Dermis blood vessel endothelial cell (primary cell): ENCODE measurements at regions not wholly inside any gene's neighbourhood (a gene's known extent, or its start where the extent isn't known, plus 50 kb on each side); places are given as distances from the start of the nearest gene placed in this dataset.
"Not testable (repeated sequence)": the region's sequence is repeated elsewhere in the genome, so short reads cannot be mapped to it uniquely, and the experiment has no call there.

Experiments used
- DNase-seq: peaks from one replicate; pipeline ENCODE4 v3.0.0; 2010

DNA sequence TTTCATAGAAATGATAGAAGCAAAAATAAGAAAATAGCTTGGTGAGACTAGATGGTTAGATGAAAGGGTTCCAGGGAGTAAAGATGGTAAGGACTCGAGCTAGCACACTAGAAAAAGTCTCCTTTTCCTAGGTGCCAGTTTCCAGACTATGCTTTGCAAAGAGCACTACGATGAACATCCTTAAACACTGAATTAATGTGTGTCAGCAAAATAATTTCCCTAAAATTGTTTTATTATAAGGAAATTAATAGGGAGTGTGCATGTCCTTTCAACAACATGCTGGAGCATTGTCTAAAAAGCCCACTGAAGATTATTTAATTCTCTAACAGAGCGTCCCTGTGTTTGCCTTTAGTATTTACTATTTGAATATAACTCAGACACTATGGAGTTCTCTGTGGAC, 107.4 kb upstream of the NDUFV2 start:
- no peak for DNase-seq

DNA sequence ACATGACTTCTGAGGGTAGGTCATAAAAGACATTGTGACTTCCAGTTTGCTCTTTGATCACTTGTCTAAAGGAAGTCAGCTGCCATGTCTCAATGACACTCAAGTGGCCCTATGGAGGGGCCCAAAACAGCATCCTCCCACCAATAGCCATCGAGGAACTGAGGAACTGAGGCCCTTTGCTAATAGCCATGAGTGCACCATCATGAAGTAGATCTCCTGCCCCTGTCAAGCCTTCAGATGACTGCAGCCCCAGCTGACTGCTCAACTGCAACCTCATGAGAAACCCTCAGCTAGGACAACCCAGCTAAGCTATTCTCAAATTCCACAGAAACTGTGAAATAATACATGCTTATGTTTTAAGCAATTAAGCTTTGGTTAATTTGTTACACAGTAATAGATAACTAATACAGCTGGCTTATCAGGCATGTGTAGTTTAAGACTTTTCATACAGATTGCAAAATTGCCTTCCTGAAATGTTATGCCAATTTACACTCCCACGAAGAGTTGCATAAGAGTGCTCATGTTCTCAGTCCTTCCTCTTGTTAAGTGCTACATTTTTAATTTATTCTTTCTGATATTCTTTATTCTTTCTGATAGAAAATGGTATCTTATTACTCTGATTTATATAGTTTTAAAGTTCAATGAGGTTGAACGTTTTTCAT, 105.6 kb upstream of the NDUFV2 start:
- no peak for DNase-seq

DNA sequence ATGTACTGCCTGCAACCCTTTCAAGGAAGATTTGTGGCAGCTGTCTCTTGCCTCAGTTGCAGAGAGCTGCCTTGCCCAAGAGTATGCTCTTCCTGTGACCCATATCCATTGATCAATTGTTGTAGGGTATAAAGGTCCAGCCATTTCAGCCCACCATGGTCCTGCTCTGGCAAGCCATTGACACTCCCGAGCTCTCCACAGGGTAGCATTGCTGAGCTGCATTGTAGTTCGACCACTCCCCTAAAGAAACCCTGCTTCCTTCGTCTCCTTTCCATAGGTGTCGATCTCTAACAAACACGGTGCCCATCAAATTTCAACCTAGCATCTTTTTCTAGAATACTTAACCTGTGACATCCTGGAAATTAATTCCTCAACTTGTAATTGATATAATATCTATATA, 104.9 kb upstream of the NDUFV2 start:
- DNase-seq: no peak

DNA sequence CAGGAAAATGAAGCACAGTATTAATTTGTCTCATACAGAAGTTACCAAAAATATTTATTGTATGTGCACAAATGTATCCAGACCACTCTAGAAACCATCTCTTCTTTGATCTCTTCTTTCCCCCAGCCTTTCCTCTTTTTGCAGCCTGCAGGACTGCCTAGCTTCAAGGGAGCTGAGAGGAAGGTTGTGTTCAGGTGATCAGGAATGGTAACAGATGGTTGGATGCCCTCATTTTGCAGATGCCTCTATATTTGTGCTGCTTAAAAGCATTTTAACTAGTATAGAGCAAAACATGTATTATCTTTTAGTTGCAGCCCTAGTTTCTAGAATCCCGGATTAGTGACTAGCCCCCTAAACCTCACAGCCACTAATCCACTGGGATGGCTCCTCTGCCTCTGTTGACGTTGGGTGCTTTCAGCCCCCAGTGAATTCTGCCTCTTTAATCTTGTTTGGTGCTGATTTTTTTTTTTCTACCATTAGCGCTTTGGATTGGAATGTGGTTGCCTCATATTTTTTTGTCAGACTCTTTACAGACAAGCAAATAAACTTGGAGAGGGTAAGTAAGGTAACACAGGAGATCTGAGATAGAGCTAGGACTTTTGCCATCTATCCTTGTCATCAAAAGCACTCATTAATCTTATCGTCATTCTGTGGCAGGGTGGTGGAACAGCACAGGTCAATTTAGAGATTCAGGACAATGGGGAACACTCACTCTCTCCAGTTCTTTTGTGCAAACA, 103.8 kb upstream of the NDUFV2 start:
- no peak for DNase-seq

DNA sequence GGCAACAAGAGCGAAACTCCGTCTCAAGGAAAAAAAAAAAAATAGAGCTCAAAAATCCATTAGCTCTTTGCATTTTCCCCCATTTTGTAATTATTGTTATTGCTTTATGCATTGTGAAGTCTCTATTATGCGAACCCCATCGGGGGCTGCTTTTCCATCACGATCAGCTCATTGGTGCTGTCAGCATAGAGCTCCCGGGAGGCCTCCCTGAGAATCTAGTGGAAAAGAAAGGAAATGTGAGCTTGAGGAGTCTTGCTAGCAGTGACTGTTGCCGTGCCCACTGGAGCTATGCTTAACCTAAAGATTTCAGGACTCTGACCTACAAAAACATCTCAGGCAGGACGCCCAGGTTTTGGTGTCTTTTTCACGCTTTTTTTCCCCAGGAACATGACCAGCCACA, 102.6 kb upstream of the NDUFV2 start:
- no peak for DNase-seq

DNA sequence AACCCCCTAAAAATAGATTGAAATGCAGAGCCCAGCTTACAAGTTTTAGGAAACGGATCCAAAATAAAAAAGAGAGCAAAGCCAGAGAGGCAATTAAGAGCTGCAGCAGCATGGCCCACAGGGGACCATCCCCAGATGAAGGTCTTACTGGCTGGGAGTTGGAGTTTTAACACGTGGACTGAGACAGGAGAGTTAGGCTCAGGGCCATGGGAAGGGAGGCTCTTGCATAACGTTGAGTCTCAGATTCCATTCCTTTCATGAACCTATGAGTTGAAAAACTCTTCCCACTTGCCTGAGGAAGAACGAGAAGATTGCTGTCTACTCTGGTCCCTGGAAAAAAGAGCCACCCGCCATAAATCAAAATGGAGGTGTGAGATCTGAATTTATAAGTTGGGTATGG, 101.8 kb upstream of the NDUFV2 start:
- DNase-seq: no peak

DNA sequence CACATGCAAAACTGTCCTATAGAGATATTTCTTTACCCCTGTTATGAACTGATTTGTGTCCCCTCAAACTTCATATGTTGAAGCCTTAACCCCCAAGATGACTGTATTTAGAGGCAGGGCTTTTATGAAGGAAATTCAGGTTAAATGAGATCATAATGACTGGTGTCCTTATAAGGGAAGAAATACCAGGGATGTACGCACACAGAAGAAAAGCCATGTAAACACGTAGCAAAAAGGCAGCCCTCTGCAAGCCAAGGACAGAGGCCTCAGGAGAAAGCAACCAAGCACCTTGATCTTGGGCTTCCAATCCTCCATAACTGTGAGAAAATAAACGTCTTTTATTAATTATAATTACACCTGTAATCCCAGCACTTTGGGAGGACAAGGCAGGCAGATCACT, 101.3 kb upstream of the NDUFV2 start:
- DNase-seq: no peak

DNA sequence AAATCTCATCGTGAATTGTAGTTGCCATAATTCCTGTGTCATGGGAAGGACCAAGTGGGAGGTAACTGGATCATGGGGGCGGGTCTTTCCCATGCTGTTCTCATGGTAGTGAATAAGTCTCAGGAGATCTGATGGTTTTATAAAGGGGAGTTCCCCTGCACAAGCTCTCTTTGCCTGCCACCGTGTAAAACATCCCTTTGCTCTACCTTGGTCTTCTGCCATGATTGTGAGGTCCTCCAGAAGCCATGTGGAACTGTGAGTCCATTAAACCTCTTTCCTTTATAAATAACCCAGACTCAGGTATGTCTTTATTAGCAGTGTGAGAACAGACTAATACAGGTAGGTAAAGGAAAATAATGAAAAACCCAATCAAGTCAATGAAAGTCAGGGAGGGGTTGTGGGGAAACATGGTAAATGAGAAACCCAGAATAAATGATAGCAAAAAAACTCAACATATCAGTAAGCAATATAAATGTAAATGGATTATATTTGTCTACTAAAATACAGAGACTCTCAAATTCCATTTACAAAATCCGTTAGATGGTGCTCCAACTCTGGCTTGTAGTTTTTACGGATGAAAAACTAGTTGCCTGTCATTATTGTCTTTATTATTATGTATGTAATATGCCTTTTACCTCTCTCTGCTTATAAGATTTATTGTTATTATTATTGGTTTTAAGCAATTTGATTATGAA, 98.9 kb upstream of the NDUFV2 start:
- no peak for DNase-seq

DNA sequence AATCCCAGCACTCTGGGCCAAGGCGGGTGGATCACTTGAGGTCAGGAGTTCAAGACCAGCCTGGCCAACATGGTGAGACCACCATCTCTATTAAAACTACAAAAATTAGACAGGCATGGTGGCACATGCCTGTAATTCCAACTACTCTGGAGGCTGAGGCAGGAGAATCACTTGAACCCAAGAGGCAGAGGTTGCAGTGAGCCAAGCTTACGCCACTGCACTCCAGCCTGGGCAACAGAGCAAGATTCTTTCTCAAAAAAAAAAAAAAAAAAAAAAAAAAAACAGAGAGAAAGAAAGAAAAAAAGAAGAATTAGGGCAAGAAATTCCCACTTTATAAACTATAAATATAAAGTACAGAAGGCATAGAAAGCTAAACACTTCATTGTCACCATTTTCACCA, 98.2 kb upstream of the NDUFV2 start:
- DNase-seq: not testable (repeated sequence)

DNA sequence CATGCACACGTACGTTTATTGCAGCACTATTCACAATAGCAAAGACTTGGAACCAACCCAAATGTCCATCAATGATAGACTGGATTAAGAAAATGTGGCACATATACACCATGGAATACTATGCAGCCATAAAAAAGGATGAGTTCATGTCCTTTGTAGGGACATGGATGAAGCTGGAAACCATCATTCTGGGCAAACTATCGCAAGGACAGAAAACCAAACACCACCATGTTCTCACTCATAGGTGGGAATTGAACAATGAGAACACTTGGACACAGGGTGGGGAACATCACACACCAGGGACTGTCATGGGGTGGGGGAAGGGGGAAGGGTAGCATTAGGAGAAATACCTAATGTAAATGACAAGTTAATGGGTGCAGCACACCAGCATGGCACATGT, 94.8 kb upstream of the NDUFV2 start:
- DNase-seq: not testable (repeated sequence)

DNA sequence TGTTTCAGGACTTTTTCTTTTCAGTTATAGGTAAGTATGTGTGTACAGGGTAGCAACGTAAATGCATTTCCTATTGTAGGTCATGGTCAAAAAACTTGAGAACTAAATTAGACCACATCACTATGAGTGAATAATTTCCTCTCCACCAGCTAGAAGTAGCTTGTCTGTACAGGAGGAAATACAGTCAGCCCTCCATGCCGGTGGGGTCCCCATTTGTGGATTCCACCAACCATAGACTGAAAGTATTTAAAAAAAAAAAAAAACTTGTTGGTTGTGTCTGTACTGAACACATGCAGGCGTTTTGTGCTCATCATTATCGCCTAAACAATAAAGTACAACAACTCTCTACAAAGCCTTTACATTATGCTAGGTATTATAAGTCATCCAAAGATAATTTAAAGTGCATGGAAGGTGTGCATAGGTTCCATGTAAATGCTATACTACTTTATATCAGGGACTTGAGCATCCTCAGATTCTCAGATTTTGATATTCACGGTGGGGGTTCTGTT, 94.2 kb upstream of the NDUFV2 start:
- DNase-seq: peak; percentile 56

DNA sequence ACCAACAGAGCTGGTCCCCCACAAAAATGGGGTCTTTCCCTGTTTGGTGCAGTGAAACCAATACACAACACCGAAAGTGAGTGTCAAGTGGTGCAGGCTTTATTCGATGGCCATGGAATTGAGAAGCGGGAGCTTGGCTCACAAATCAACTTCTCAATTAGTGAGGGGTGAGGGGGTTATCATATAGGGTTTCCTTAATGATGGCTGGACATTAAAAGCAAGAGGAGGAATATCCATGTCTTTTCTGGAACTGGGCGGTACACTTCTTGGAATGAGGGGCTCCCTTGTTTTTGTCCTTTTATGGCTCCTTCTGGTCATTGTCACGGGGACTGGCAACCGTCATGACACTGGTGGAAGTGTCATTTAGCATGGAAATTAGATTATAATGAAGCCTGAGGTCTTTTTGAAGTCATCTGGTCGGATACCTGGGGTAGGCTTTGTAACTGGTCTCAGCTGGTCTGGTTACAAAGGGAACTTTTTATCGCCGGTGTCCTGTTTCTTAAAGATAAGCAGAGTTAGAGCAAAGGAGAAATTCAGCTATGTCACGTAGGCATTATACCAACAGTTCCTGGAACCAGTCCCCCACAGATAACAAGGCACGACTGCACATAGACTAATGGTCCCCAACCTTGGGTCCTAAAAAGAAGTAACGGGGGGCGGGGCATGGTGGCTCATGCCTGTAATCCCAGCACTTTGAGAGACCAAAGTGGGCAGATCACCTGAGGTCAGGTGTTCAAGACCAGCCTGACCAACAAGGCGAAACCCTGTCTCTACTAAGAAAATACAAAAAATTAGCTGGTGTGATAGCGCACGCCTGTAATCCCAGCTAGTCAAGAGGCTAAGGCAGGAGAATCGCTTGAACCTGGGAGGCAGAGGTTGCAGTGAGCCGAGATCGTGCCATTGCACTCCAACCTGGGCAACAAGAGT, 93.5 kb upstream of the NDUFV2 start:
- no peak for DNase-seq

DNA sequence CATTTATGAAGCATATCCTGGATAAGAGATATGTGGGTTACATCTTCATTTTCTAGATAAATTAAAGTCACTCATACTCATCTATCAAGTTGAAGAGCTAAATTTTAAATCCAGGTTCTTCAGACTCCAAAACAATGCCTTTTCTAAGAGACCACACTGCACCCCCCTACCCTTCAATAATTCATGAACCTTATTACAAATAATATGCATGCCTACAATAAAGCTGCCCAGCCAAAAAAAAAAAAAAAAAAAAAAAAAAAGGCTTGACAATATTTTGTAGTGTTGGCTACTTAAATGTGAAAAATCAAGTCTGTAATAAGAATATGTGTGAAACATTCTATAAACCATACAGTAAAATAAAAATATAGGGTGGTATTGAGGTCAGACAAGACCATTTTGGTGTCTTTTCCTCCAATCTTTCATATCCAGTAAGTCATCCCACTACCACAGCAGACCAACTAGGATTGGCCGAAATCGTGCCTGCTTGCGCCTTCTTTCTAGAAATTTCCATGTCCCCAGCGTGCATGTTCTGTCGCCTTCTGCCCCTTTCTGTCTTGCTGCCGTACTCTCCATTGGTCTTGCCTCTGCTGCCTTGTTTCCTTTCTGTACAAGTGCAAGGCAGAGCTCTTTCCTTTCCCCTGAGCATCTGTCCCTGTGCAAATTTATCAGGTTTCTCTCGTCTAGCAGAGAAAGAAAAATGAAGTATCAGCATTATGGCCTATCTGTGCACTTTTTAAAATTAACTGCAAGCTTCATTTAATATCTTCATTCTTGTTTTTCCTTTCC, 92.6 kb upstream of the NDUFV2 start:
- no peak for DNase-seq

DNA sequence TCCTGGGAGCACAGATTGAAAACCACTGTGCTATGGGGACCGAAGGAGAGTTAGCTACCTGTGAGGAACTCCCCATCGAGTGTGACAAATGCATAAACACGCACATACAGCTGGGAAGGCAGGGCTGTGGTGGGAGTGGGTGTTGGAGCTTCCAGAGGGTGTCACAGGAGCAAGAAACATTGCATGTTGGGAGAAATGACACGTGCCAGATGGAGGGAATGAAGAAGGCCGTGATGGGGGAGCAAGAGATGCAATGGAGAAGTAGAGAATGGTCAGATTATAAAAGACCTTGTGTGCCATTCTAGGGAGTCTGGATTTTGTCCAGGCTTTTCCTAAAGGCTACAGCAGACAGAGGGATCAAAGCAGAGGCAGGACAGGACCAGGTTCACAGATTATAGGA, 91.1 kb upstream of the NDUFV2 start:
- DNase-seq: no peak

DNA sequence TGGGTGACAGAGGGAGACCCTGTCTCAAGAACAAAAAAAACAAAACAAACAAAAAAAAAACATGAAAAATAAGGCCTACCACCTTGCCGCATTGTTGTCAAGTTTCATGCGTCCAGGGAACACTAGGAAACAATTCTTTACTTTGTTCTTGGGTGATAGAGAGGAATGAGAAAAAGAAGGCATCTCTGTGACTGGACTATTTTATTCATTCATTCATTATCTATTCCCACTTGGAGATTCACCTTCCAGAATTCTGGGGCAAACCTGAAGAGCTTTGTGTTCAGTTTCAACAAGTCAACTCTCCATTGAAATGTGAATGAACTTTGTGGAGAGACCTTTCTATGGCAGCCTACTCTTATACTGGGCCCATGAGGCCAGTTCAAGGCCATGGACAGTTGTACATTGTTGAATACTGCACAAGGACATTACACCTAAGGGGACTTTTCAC, 88.5 kb upstream of the NDUFV2 start:
- no peak for DNase-seq

DNA sequence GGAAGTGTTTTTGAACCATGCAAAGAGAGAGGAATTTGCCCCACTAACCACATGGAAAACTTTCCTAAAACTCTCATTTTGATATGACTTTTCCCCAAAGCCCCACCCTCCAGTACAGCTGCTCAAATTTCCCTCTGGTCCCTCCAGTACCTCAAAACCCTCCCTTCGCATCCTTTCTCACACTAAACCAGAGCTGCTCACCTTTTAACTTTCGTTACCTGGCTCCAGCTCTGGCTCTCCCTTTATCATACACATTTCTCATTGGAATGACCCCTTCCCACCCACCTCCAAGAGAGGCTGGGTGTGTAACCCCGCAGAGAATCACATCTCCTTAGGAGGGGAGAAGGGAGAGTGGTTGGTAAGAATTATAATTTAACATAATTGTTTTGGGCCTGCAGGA, 86.8 kb upstream of the NDUFV2 start:
- DNase-seq: no peak

DNA sequence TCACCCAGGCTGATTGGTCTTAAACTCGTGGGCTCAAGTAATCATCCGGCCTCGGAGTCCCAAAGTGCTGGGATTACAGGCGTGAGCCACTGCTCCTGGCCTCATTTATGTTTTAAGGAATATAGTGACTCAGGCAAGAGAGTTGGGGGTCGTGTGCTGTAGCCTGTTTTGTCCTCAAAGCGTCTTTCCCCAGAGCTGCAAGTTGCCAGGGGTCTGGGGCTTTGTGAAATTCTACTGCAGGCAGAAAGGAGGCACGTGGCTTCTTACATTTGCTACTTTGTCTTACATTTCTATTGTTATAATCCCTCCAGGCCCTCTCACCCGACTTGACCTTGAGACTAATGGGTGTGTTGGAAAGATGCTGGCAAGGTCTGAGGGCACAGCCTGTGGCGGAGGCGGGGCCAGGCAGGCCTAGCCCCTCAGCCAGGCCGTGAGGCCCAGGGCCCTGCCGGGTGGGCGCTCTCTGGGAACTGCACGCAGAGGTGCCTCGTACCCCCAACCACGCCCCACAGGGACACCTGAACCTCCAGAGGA, 85.8 kb upstream of the NDUFV2 start:
- DNase-seq: no peak

DNA sequence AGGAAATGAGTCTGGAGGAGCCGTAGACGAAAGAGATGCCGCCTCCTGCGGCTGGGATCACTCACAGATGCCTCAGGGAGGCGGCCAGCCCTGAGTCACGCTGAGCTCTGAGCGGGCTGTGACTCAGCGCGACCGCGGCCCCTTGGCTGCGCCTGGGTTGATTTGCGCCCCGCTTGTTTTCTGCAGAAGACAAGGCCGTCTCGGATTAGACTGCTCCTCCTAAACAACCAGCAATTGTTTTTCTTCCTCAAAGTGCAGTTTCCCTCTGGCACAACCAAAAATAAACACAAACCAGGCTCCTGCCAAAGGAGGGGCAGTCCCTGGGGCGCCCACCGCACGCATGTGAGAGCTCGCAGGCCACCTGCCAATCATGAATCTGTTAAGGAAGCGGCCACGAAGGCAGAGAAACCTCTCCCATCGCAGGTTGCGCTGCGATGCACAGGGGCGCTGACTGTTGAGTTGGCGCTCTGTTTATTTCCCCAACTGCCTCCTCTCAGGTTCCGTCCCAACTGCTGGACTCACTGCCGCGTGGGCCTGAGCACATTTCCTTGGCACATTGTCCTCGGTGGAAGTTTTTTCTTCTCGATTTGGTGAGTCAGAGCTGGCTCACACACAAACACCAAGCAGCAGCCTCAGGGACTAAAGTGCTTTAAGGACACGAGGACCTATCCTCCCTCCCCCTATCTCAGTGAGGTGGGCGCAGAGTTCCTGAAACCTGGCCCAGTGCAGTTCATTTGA, 85.2 kb upstream of the NDUFV2 start:
- peak; percentile 90 for DNase-seq

DNA sequence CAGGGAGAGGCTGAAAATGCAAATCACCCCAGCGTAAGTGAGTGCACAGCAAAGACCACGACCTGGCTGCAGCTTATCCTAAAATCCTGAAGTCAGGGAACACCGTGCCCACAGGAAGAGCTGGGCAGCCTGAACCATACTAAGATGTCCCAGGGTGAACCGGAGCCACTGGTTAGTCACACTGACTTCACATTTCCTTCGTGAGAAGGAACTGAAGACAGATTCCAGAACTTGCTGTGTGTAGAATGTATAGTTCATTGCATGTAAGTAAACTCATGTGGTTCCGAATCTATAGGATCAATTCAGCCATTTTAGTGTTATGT, 84.6 kb upstream of the NDUFV2 start:
- peak; percentile 62 for DNase-seq

DNA sequence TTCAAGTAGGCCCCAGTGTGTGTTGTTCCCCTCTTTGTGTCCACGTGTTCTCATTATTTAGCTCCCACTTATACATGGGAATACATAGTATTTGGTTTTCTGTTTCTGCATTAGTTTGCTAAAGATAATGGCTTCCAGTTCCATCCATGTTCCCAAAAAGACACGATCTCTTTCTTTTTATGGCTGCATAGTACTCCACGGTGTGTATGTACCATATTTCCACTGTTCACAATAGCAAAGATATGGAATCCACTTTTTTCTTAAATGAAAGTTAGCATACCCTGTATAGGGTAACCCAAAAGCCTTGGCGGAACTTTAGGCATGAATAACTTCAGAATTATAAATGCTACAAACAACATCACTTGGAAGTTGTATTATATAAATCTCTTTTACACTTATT, 83.4 kb upstream of the NDUFV2 start:
- DNase-seq: no peak

DNA sequence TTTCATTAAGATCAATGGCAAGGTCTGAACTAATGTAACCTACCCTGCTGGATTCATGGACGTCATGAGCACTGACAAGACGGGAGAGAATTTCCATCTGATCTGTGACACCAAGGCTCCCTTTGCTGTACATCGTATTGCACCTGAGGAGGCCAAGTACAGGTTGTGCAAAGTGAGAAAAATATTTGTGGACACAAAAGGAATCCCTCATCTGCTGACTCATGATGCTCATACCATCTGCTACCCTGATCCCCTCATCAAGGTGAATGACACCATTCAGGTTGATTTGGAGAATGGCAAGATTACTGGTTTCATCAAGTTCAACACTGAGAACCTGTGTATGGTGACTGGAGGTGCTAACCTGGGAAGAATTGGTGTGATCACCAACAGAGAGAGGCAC, 82.3 kb upstream of the NDUFV2 start:
- no peak for DNase-seq
